Retinal pigment epithelial cell (primary cell): ENCODE measurements at regions not wholly inside any gene's neighbourhood (a gene's known extent, or its start where the extent isn't known, plus 50 kb on each side); places are given as distances from the start of the nearest gene placed in this dataset.
A peak's percentile ranks its signal among the peaks of the same experiment; 100 is the strongest.

Experiments
- DNase-seq: peaks from one replicate; pipeline ENCODE4 v3.0.0-alpha.2; 2010; ENCODE audit warnings: low read depth
- H3K4me3 ChIP-seq: 2 replicates; pipeline ENCODE4 v1.5.1; 2011; ENCODE audit warnings: mild to moderate bottlenecking, low read length, control low read depth, moderate library complexity
- CTCF ChIP-seq: conservative IDR thresholded peaks from 2 replicates; pipeline ENCODE4 v1.5.1; 2011; ENCODE audit warnings: low read depth, low read length, control low read depth, inconsistent platforms

GRCh38 chr1:208461680-208462079, 217.5 kb upstream of the PLXNA2 start:
- TF ChIP-seq CTCF: peak; percentile 17
- DNase-seq: no peak
- no peak overlapping the region for H3K4me3 ChIP-seq

GRCh38 chr1:208462761-208463160, 218.6 kb upstream of the PLXNA2 start:
- H3K4me3 ChIP-seq: no peak overlapping the region
- TF ChIP-seq CTCF: no peak
- no peak for DNase-seq

GRCh38 chr1:208465266-208465665, 221.1 kb upstream of the PLXNA2 start:
- TF ChIP-seq CTCF: no peak
- DNase-seq: no peak
- H3K4me3 ChIP-seq: no peak overlapping the region

- DNase-seq: no peak
- no peak for TF ChIP-seq CTCF
Observed at GRCh38 chr1:208465786-208466590, 221.8 kb upstream of the PLXNA2 start.

GRCh38 chr1:208467151-208467780, 223.1 kb upstream of the PLXNA2 start:
- no peak for DNase-seq
- no peak for TF ChIP-seq CTCF
- no peak overlapping the region for H3K4me3 ChIP-seq

More at GRCh38 chr1:208465786-208466590, 221.8 kb upstream of the PLXNA2 start:
- H3K4me3 ChIP-seq: no peak overlapping the region

- TF ChIP-seq CTCF: no peak
- H3K4me3 ChIP-seq: no peak overlapping the region
- DNase-seq: no peak
Observed at GRCh38 chr1:208475449-208475848, 231.3 kb upstream of the PLXNA2 start.
